SK-N-SH (cell line): ENCODE measurements at regions not wholly inside any gene's neighbourhood (a gene's known extent, or its start where the extent isn't known, plus 50 kb on each side); places are given as distances from the start of the nearest gene placed in this dataset.

ENCODE experiments used
- CTCF ChIA-PET: fragments of 300-600, 350-600 bp; formaldehyde crosslinking; extraction: SDS; loops from one replicate; lab custom pipeline; 2021; lab: Yijun Ruan, JAX
- POLR2A ChIA-PET: fragments of 350-600 bp; sonication (Branson Sonifier 250); formaldehyde crosslinking; extraction: SDS; loops from one replicate; lab custom pipeline; 2020; ENCODE audit warnings: antibody characterized with exemption, inconsistent platforms; lab: Yijun Ruan, JAX
- DNase-seq: peaks from one replicate; pipeline ENCODE4 v3.0.0; 2012
- H2AFZ ChIP-seq: fragments of 200-600 bp; sonication (generic); 2 replicates; pipeline ENCODE4 v1.8.1; 2016; ENCODE audit warnings: antibody characterized with exemption, mild to moderate bottlenecking, low read depth
- H3F3A ChIP-seq: fragments of 200-600 bp; sonication (generic); replicated peaks from 2 replicates; pipeline ENCODE3; 2016; ENCODE audit warnings: antibody characterized with exemption, mild to moderate bottlenecking; ENCODE audit not compliant: insufficient read depth
- H3K27ac ChIP-seq, 2 experiments: fragments of 200-500 bp in 1 of 2; fragments of 200-600 bp in 1 of 2; sonication (Bioruptor generic) in 1 of 2; sonication (generic), shearing (Covaris generic) in 1 of 2; 2 replicates each; pipeline versions ENCODE4 v1.5.1 to v1.6.1; 2014 to 2016; ENCODE audit warnings: low read depth in 2 of 2, inconsistent platforms in 1 of 2, low read length in 1 of 2, mild to moderate bottlenecking in 1 of 2, mixed read lengths in 1 of 2
- H3K27me3 ChIP-seq: fragments of 200-600 bp; sonication (generic), shearing (Covaris generic); 2 replicates; pipeline ENCODE4 v1.6.1; 2016; ENCODE audit warnings: mixed run types; ENCODE audit not compliant: insufficient read depth
- H3K36me3 ChIP-seq, 2 experiments: fragments of 200-500 bp in 1 of 2; fragments of 200-600 bp in 1 of 2; sonication (Bioruptor generic) in 1 of 2; sonication (generic) in 1 of 2; replicated peaks in 1 of 2; 2 replicates each; pipeline versions ENCODE3 to v1.5.1; 2014 to 2016; ENCODE audit warnings: low read length in 1 of 2, mild to moderate bottlenecking in 1 of 2; ENCODE audit not compliant: insufficient read depth in 2 of 2, control insufficient read depth in 1 of 2
- H3K4me1 ChIP-seq, 2 experiments: fragments of 200-500 bp in 1 of 2; fragments of 200-600 bp in 1 of 2; sonication (Bioruptor generic) in 1 of 2; sonication (generic), shearing (Covaris generic) in 1 of 2; 2 replicates each; pipeline versions ENCODE4 v1.5.1 to v1.6.1; 2014 to 2016; ENCODE audit warnings: low read depth in 1 of 2, low read length in 1 of 2, mixed run types in 1 of 2; ENCODE audit not compliant: insufficient read depth in 2 of 2, control insufficient read depth in 1 of 2
- H3K4me2 ChIP-seq: fragments of 200-600 bp; sonication (generic), shearing (Covaris generic); 2 replicates; pipeline ENCODE4 v1.6.1; 2017; ENCODE audit warnings: mixed run types
- H3K4me3 ChIP-seq, 2 experiments: fragments of 200-500 bp in 1 of 2; fragments of 200-600 bp in 1 of 2; sonication (Bioruptor generic) in 1 of 2; sonication (generic), shearing (Covaris generic) in 1 of 2; 2 replicates each; pipeline versions ENCODE4 v1.5.1 to v1.8.1; 2014 to 2016; ENCODE audit warnings: low read depth in 2 of 2, inconsistent platforms in 1 of 2, low read length in 1 of 2, mild to moderate bottlenecking in 1 of 2, mixed read lengths in 1 of 2, moderate library complexity in 1 of 2
- H3K79me2 ChIP-seq: fragments of 200-600 bp; sonication (generic); 2 replicates; pipeline ENCODE4 v1.8.1; 2017; ENCODE audit warnings: mild to moderate bottlenecking; ENCODE audit not compliant: insufficient read depth
- H3K9ac ChIP-seq: fragments of 200-600 bp; sonication (generic); 2 replicates; pipeline ENCODE4 v1.6.1; 2017; ENCODE audit warnings: mixed run types
- H3K9me2 ChIP-seq: fragments of 200-600 bp; sonication (generic); 2 replicates; pipeline ENCODE4 v1.6.1; 2017; ENCODE audit warnings: mixed run types
- H3K9me3 ChIP-seq: fragments of 200-600 bp; sonication (generic); 2 replicates; pipeline ENCODE4 v1.6.1; 2017; ENCODE audit warnings: mixed run types, mild to moderate bottlenecking, moderate library complexity
- H4K20me1 ChIP-seq: fragments of 200-600 bp; sonication (generic); 2 replicates; pipeline ENCODE4 v1.6.1; 2017; ENCODE audit warnings: mild to moderate bottlenecking, mixed run types; ENCODE audit not compliant: insufficient read depth
- CHD2 ChIP-seq: fragments of 150-350 bp; IDR thresholded peaks from 2 replicates; pipeline ENCODE4 v1.6.1; 2018; ENCODE audit warnings: low read length; ENCODE audit not compliant: partially characterized antibody
- ELF1 ChIP-seq: IDR thresholded peaks from 2 replicates; pipeline ENCODE4 v1.4.0; 2012
- EP300 ChIP-seq, 2 experiments: IDR thresholded peaks; 2 replicates each; pipeline versions ENCODE4 v1.4.0 to v1.6.1; 2012; ENCODE audit warnings: borderline replicate concordance in 1 of 2, low read depth in 1 of 2, low read length in 1 of 2
- EZH2phosphoT487 ChIP-seq: fragments of 200-600 bp; sonication (generic); IDR thresholded peaks from 2 replicates; pipeline ENCODE4 v1.6.1; 2017; ENCODE audit warnings: low read depth, mixed run types, mild to moderate bottlenecking, antibody characterized with exemption, moderate library complexity, borderline replicate concordance
- GATA2 ChIP-seq: sonication (generic); formaldehyde crosslinking; IDR thresholded peaks from 2 replicates; pipeline ENCODE4 v1.5.0; 2020; ENCODE audit warnings: mild to moderate bottlenecking, missing genetic modification reagents
- NRF1 ChIP-seq: IDR thresholded peaks from 2 replicates; pipeline ENCODE4 v1.6.1; 2012; ENCODE audit warnings: low read depth, mild to moderate bottlenecking, low read length
- SMC3 ChIP-seq: IDR thresholded peaks from 2 replicates; pipeline ENCODE4 v1.6.1; 2012; ENCODE audit warnings: low read depth, low read length, improper control_type of control experiment
- TCF12 ChIP-seq: IDR thresholded peaks from 2 replicates; pipeline ENCODE4 v1.4.0; 2012
- TEAD4 ChIP-seq: IDR thresholded peaks from 2 replicates; pipeline ENCODE4 v1.4.0; 2012; ENCODE audit warnings: mild to moderate bottlenecking, borderline replicate concordance; ENCODE audit not compliant: insufficient read depth
- YY1 ChIP-seq: IDR thresholded peaks from 2 replicates; pipeline ENCODE4 v1.4.0; 2012; ENCODE audit warnings: low read depth, mild to moderate bottlenecking
- WGBS: methylation state at CpG from one replicate; pipeline ENCODE4 v1.1.6; 2017; ENCODE audit warnings: low lambda C conversion rate; 5-methylcytosine and 5-hydroxymethylcytosine counted together

DNA sequence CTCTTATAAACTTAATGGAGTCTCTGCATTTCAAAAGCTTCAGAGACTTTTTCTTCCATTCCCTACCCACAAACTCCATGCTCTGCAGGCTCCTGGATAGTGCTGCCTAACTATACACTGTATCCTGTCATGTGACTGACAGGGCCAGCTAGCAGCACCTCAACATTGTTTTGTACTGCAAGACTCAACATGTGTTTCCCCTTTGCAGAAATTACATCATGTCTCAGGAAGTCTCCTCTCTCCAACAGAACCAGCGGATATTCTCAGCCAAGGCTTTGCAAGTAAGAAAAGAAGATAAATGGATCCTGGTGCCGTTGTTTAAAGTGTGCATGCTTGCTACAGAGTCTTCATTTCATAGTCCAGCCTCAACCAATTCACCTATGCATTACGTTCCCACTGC is 164.0 kb upstream of the UBASH3B start:
- H4K20me1 ChIP-seq, result no peaks in the 10 kb centered on the region
- no peak for TF ChIP-seq TCF12
- TF ChIP-seq TEAD4, result no peak
- no peak for TF ChIP-seq EP300 (IDR thresholded peaks at IDR 0.05; ENCODE audit: borderline replicate concordance in 1 of 2, low read depth in 1 of 2, low read length in 1 of 2)
- TF ChIP-seq, all 33 proteins: peak for 0
- Histone ChIP-seq H3K27ac (no peak overlapping the region), H3K9me2 (no peaks in the 10 kb centered on the region), H3K79me2 (no peaks in the 10 kb centered on the region), H3K4me1 (peaks cover 0 to 3% of the 10 kb centered on the region in 2 experiments; a peak in 2 of 4 replicates), H3K9me3 (no peaks in the 10 kb centered on the region), H2AFZ (no peak overlapping the region), H3K36me3 (no peaks in the 10 kb centered on the region), H3K27me3 (peaks cover 4% of the 10 kb centered on the region; the same call in 1 of the 2 replicates), H3K9ac (no peak overlapping the region), H3K4me2 (no peak overlapping the region), H3K4me3 (no peak overlapping the region), H3F3A (no peaks in the 10 kb centered on the region)
- WGBS, result 54% methylated on average over 3 of the region's 3 CpGs
- POLR2A ChIA-PET, result no interaction called here
- no peak for DNase-seq
- CTCF ChIA-PET, result interaction anchor here (0.9 to 4.5 kb wide), 4 partner anchors 13 to 836 kb away, joined by 3 to 26 read pairs (median 6); no protein-coding TSS in a partner anchor

DNA sequence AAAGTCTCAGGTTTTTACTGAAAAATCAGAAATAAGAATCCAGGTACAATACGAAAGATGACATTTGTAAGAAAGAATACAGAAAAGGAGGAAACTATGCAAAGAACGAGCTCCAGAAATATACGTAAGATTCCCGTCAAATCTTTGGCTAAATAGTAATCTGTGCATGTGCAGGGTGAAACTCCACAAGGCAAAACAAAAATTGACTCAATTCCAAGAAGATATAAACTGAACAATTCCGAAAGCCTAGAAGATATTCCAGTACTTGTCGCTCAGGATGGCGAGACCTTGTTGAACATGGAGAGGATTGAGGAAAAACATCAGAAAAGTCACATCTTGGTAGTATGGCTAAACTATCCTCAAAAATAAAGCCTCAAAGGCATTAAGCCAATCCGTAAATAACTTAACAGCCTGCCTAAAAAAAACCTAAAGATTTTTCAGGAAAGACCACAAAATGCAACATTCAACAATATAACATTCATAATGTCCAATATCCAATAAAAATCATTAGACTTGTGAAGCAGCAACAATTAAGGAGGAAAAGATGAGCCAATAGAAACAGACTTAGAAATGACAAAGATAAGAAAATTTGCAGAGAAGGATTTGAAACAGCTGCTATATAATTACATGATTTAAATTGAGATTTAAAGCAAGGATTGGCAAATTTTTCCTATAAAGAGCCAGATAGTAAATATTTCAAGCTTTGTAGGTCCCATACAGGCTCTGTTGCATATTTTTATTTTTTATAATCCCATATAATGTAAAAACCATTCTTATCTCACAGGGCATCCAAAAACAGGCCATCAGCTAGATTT is 166.4 kb upstream of the UBASH3B start:
- no peaks in the 10 kb centered on the region for H3K79me2 ChIP-seq
- H3F3A ChIP-seq, result no peaks in the 10 kb centered on the region
- peaks cover 0 to 3% of the 10 kb centered on the region in 2 experiments; a peak in 2 of 4 replicates for H3K4me1 ChIP-seq
- H4K20me1 ChIP-seq, result no peaks in the 10 kb centered on the region
- no peaks in the 10 kb centered on the region for H3K36me3 ChIP-seq
- 66% methylated on average over 8 of the region's 8 CpGs for WGBS
- no peak overlapping the region for H3K4me2 ChIP-seq
- H3K9me3 ChIP-seq, result 0 out of 2 replicates have a peak, but pooled peaks cover 7% of the 10 kb centered on the region
- TF ChIP-seq SMC3 (no peak), GATA2 (peak; percentile 51)
- H3K9ac ChIP-seq, result no peak overlapping the region
- CTCF ChIA-PET, result interaction anchor here (0.9 to 2.6 kb wide), 3 partner anchors 10 to 16 kb away, joined by 3 to 8 read pairs (median 5); no protein-coding TSS in a partner anchor
- no peaks in the 10 kb centered on the region for H3K9me2 ChIP-seq
- no peak for DNase-seq
- POLR2A ChIA-PET, result no interaction called here
- peak overlapping the region in 1 of 2 experiments; percentile 36; a peak in 2 of 4 replicates for H3K27ac ChIP-seq
- H3K4me3 ChIP-seq, result no peak overlapping the region
- peaks cover 4% of the 10 kb centered on the region; the same call in 1 of the 2 replicates for H3K27me3 ChIP-seq
- no peak overlapping the region for H2AFZ ChIP-seq

DNA sequence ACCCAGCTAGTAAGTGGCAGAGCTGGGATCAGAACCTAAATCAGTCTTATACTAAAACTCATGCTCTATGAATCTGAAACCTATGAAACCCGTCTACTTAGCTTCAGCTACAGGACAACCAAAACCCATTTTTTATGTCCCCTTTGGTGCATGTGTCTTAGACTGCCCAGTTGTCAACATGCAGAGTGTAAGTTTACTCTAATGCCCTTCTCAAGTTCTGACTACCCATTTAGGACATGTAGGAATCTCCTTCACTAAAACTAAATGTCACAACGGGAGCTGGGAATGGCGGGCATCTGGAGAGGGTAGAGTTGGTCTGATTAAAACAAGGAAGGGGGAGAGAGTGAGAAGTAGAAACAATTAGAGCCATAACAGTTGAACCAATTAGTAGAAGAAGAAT is 167.9 kb upstream of the UBASH3B start:
- TF ChIP-seq ELF1 (no peak), NRF1 (no peak), EZH2phosphoT487 (no peak), CHD2 (no peak), YY1 (no peak)
- H3K79me2 ChIP-seq, result no peaks in the 10 kb centered on the region
- H3K9me2 ChIP-seq, result no peaks in the 10 kb centered on the region
- CTCF ChIA-PET, result interaction anchor here (1.1 to 2.6 kb wide), 2 partner anchors 18 to 273 kb away, joined by 4 to 8 read pairs; no protein-coding TSS in a partner anchor
- no peak overlapping the region for H3K9ac ChIP-seq
- DNase-seq, result no peak
- peaks cover 2% of the 10 kb centered on the region; the same call in 1 of the 2 replicates for H3K27me3 ChIP-seq
- no peaks in the 10 kb centered on the region for H4K20me1 ChIP-seq
- no peak overlapping the region for H3K4me3 ChIP-seq
- peaks cover 0 to 3% of the 10 kb centered on the region in 2 experiments; a peak in 2 of 4 replicates for H3K4me1 ChIP-seq
- peaks cover 0 to 2% of the 10 kb centered on the region in 2 experiments for H3K36me3 ChIP-seq
- POLR2A ChIA-PET, result no interaction called here
- H2AFZ ChIP-seq, result no peak overlapping the region
- no peak overlapping the region for H3K4me2 ChIP-seq
- H3K9me3 ChIP-seq, result 0 out of 2 replicates have a peak, but pooled peaks cover 13% of the 10 kb centered on the region
- WGBS, result 42% methylated on average over 3 of the region's 3 CpGs
- no peak overlapping the region for H3K27ac ChIP-seq
- no peaks in the 10 kb centered on the region for H3F3A ChIP-seq
